ENCODE measurements at regions not wholly inside any gene's neighbourhood (a gene's known extent, or its start where the extent isn't known, plus 50 kb on each side); places are given as distances from the start of the nearest gene placed in this dataset.

GRCh38 chr7:46207931-46208634 lies 287.0 kb upstream of the IGFBP3 start:
- DNase-seq (ENCODE audit: low spot score in 2 of 2) = no peak
- TF ChIP-seq CTCF (IDR thresholded peaks at IDR 0.05) (no peak), POLR2A (IDR thresholded peaks at IDR 0.05) (no peak)

GRCh38 chr7:46206476-46207060 lies 285.5 kb upstream of the IGFBP3 start:
- intact Hi-C loops (cut with DNase I; ENCODE audit: low total_unique reads) = no loop called here
- H3K4me3 ChIP-seq (ENCODE audit: low read depth, poor library complexity, severe bottlenecking) = no peak overlapping the region
- TF ChIP-seq CTCF (IDR thresholded peaks at IDR 0.05) (no peak), POLR2A (IDR thresholded peaks at IDR 0.05) (no peak)
- DNase-seq (ENCODE audit: low spot score in 2 of 2) = no peak
- 50 to 54% methylated on average over 4 of the region's 4 CpGs for WGBS, 2 donors

More at GRCh38 chr7:46207931-46208634, 287.0 kb upstream of the IGFBP3 start:
- intact Hi-C loops (cut with DNase I; ENCODE audit: low total_unique reads) = no loop called here
- 69% methylated on average over 5 of the region's 5 CpGs for WGBS, 2 donors
- no peak overlapping the region for H3K4me3 ChIP-seq (ENCODE audit: low read depth, poor library complexity, severe bottlenecking)

GRCh38 chr7:46205478-46205877 lies 284.4 kb upstream of the IGFBP3 start:
- intact Hi-C loops (cut with DNase I; ENCODE audit: low total_unique reads) = no loop called here
- no peak overlapping the region for H3K4me3 ChIP-seq (ENCODE audit: low read depth, poor library complexity, severe bottlenecking)
- DNase-seq (ENCODE audit: low spot score in 2 of 2) = no peak
- TF ChIP-seq POLR2A (IDR thresholded peaks at IDR 0.05) (no peak), CTCF (IDR thresholded peaks at IDR 0.05) (no peak)
- WGBS, 2 donors = 54 to 68% methylated on average over 5 of the region's 5 CpGs

GRCh38 chr7:46203926-46204325 lies 282.9 kb upstream of the IGFBP3 start:
- TF ChIP-seq CTCF (IDR thresholded peaks at IDR 0.05) = no peak
- TF ChIP-seq POLR2A (IDR thresholded peaks at IDR 0.05) = no peak
- DNase-seq (ENCODE audit: low spot score in 2 of 2) = no peak
- WGBS, 2 donors = 92 to 94% methylated on average over 7 of the region's 7 CpGs
- intact Hi-C loops (cut with DNase I; ENCODE audit: low total_unique reads) = no loop called here
- no peak overlapping the region for H3K4me3 ChIP-seq (ENCODE audit: low read depth, poor library complexity, severe bottlenecking)

GRCh38 chr7:46202379-46202778 lies 281.3 kb upstream of the IGFBP3 start:
- no peak overlapping the region for H3K4me3 ChIP-seq (ENCODE audit: low read depth, poor library complexity, severe bottlenecking)
- WGBS, 2 donors = 64 to 71% methylated on average over 2 of the region's 2 CpGs
- DNase-seq (ENCODE audit: low spot score in 2 of 2) = no peak
- TF ChIP-seq CTCF (IDR thresholded peaks at IDR 0.05) (no peak), POLR2A (IDR thresholded peaks at IDR 0.05) (no peak)
- intact Hi-C loops (cut with DNase I; ENCODE audit: low total_unique reads) = no loop called here
